ENCODE measurements at regions not wholly inside any gene's neighbourhood (a gene's known extent, or its start where the extent isn't known, plus 50 kb on each side); places are given as distances from the start of the nearest gene placed in this dataset.
A peak's percentile ranks its signal among the peaks of the same experiment; 100 is the strongest.
"Not testable (repeated sequence)": the region's sequence is repeated elsewhere in the genome, so short reads cannot be mapped to it uniquely, and the experiment has no call there.

- DNase-seq (ENCODE audit: low read depth), result no peak
- H3K4me3 ChIP-seq (ENCODE audit: low read length), result no peak overlapping the region
- no peak for TF ChIP-seq CTCF (IDR thresholded peaks at IDR 0.05; ENCODE audit: insufficient read depth, low read depth, low read length, missing control alignments)
These were observed 59.5 kb upstream of the THUMPD2 start for GRCh38 chr2:39838589-39838988.

- peak; percentile 68 for DNase-seq (ENCODE audit: low read depth)
- H3K4me3 ChIP-seq (ENCODE audit: low read length), result no peak overlapping the region
- peak; percentile 91 for TF ChIP-seq CTCF (IDR thresholded peaks at IDR 0.05; ENCODE audit: insufficient read depth, low read depth, low read length, missing control alignments)
These were observed 58.9 kb upstream of the THUMPD2 start for GRCh38 chr2:39837856-39838453.

GRCh38 chr2:39836638-39837037, 57.6 kb upstream of the THUMPD2 start:
- no peak overlapping the region for H3K4me3 ChIP-seq (ENCODE audit: low read length)
- DNase-seq (ENCODE audit: low read depth), result no peak
- TF ChIP-seq CTCF (IDR thresholded peaks at IDR 0.05; ENCODE audit: insufficient read depth, low read depth, low read length, missing control alignments), result no peak

- no peak for TF ChIP-seq CTCF (IDR thresholded peaks at IDR 0.05; ENCODE audit: insufficient read depth, low read depth, low read length, missing control alignments)
- no peak for DNase-seq (ENCODE audit: low read depth)
- H3K4me3 ChIP-seq (ENCODE audit: low read length), result no peak overlapping the region
These were observed 55.4 kb upstream of the THUMPD2 start for GRCh38 chr2:39834426-39834825.

GRCh38 chr2:39830610-39831009, 51.6 kb upstream of the THUMPD2 start:
- H3K4me3 ChIP-seq (ENCODE audit: low read length), result not testable (repeated sequence)

More at GRCh38 chr2:39830610-39831009, 51.6 kb upstream of the THUMPD2 start:
- DNase-seq (ENCODE audit: low read depth), result not testable (repeated sequence)
